NCI-H146 treated with DMSO at 0.1 percent for 48 hours (cell line): ENCODE measurements at regions not wholly inside any gene's neighbourhood (a gene's known extent, or its start where the extent isn't known, plus 50 kb on each side); places are given as distances from the start of the nearest gene placed in this dataset.
A peak's percentile ranks its signal among the peaks of the same experiment; 100 is the strongest.
"Not testable (repeated sequence)": the region's sequence is repeated elsewhere in the genome, so short reads cannot be mapped to it uniquely, and the experiment has no call there.

Source experiments
- DNase-seq: peaks from one replicate; lab custom pipeline; 2025; ENCODE audit not compliant: unreplicated experiment; lab: John Stamatoyannopoulos, UW

DNA sequence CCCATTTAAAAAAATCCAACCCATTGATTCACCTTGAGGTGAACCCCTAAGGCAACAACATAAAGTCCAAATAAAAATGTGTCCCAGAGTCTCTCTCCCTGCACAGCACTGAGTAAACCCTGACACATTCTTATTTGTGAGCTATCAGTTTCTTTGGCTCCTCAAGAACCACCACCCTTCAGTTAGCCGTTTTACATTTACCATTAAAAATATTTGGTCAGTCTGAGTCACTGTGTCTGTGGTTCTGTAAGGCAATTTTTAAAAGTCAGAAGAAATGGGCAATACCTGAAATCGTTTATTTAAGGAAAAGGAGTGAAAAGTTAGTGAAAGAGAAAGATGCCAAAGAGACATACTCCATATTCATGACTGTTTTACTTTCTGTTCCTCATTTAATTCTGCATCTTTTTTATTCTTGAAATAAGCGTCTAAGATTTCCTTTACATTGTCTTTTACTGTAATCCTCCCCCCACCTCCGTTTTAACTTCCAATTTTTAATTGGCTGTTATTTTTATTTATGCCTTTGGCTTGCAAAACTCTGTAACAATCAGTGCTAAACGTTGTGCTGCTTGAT, 91.7 kb upstream of the IVNS1ABP start:
- DNase-seq: no peak

GRCh38 chr1:185406691-185407009, 89.6 kb upstream of the IVNS1ABP start:
- no peak for DNase-seq

- no peak for DNase-seq
These were observed 89.1 kb upstream of the IVNS1ABP start for GRCh38 chr1:185406006-185406690.

DNA sequence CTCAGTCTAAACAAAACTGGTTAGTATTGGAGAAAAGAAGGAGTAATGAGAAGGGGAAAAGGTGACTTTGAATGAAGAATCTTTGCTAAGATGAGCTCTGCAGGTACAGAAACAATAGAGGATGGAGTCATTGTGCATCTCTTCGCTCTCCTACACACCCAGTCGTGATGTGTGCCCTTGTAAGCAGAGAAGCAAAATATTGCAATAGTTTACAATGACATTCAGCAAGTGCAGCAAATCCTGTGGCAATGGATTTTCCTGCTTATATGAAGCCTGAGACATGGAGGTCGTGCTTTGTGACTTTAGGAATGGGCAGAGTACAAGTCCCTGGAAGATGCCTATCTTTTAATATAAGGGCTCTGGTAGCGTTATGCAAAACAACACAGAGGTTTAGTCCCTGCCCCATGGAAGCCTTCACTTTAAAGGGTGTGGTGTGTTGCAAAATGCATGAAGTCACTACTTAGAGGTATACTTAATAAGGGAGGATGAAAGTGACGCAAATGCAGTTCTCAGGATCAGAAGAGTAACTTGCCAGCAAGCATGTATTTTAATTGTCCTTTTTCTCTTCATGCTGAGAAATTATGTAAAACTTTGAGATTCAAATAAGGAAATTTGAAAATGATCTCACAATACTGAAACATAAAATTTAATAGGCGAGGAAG, 88.0 kb upstream of the IVNS1ABP start:
- no peak for DNase-seq

DNA sequence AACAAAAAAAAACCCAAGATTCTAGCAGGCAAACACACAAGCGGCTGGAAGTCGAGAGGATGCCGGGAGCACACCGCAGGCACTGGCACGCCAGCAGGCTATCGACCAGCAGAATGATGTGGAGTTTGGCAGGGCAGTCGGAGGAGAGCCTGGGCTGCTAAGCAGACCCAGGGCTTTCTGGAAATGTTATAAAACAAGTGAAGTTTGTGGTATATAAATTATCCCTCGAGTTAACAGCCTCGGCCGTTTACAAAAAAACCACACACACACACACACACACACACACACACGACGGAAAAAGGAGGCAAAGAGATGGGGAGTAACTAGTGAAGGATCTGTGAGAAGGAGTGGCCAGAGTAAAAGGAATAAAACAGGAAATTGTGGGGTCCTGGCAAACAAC, 87.2 kb upstream of the IVNS1ABP start:
- DNase-seq: no peak

DNA sequence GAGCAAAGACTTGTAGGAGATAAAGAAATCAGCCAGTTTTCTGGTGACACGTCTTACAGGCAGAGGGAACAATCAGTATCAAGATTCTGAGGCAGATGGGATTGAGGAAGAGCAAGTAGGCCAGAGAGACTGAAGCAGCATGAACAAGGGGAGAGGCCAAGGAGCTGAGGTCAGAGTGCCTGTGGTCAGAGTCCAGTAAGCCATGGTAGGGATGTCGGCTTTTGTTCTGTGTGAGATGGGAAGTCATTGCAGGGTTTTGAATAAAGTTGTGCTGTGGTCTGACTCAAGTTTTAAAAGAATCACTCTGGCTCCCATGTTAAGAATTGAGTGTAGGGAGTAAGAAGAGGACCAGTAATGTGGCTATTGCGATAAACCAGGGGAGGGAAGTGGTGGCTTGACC, 85.9 kb upstream of the IVNS1ABP start:
- no peak for DNase-seq

DNA sequence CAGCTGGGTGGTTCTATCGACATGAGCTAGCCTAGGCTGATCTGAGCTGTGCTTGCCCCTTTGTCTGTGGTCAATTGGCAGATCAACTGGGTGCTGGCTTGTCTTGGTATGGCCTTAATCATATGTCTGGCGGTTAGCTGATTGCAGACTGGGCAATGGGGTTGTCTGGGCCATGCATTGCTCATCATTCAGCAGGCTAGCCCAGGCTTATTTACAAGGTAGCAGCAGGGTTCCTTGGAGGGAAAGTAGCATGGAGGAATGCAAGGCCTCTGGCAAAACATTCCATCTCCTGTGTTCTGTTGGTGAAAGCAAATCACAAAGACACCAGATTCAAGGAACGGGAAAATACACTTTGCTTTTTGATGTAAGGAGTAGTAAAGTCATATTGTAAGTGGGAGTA, 84.0 kb upstream of the IVNS1ABP start:
- no peak for DNase-seq

DNA sequence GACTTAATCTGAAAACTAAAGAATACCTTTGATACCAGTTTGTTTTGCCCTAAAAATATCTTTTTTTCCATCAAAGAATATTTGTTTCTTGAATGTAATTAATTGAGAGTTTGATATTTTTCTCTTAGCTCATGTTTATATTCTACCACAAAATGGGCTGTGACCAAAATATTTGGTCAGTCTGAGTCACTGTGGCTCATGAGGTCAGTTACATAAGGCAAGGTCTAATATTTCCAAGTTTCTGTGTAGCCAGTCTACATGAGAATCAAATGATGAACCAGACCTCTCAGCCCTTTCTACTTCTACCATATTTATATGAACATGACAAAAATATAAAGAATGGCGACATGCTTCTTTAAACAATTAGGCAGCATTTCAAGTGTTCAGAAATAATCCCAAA, 83.0 kb upstream of the IVNS1ABP start:
- DNase-seq: no peak

DNA sequence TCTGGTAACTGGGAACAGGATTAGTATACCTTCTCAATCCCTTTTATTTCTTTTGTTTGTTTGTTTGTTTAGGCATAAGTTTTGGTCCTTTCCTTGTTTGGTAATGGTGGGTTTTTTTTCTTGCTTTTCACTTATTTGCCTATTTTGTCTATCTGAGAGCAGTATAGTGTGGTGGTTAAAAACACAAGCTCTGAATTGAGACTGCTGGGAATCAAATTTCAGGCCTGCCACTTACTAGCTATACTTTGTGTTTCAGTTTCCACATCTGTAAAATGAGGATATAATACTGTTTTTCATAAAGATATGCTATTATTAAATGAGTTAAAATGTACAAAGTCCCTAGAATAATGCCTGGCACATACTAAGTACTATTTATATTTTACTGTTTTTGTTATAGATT, 81.6 kb upstream of the IVNS1ABP start:
- no peak for DNase-seq

DNA sequence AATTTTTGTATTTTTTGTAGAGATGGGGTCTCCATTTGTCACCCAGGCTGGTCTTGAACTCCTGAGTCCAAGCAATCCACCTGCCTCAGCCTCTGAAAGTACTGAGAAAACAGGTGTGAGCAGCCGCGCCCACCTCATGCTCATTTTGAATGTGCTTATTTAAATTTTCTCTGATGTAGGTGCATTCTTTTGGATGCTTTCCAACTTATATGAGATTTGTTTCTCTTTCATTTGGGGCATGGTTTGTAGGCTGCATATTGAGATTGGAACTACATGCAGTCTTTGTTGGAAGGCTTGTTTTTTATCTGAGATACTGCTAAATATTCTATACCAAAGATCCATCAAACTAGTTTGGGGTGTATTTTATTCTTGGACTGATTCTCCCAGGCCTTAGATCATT, 81.0 kb upstream of the IVNS1ABP start:
- no peak for DNase-seq

GRCh38 chr1:185397183-185397582, 80.1 kb upstream of the IVNS1ABP start:
- DNase-seq: no peak

- no peak for DNase-seq
These were observed 79.1 kb upstream of the IVNS1ABP start for GRCh38 chr1:185396126-185396525.

DNA sequence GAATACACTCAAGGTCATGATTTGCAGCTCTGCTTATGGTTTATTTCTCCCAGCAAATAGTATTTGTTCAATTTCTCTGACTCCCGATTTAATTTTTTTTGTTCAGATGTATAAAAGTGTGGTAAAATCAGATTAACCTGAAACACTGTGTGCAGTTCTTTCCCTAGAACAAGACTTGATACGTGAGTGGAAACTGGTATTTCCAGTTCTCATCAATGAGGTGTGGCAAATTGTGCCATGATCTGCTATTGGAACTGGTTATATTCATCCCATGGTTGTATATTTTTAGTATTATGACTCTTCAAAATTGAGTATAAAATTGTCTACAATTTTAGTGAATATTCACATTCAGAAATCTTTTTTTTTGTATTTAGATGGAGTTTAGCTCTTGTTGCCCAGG, 76.8 kb upstream of the IVNS1ABP start:
- no peak for DNase-seq

DNA sequence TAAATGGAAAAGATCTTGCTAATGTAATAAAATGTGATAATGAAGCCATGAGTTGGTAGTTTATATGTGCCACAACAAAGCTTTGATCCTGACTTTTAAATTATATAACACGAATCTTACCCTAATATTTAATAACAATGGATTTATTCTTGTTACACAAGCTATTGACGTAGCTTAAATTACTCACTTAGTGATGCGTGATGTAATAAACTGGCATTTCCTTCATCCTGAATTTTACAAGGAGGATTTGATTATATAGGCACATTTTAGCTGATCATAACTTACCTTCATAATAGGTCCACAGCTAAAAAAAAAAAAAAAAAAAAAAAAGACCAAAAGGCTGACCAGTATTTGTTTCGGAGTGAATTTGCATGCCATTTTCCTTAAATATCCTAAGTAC, 76.2 kb upstream of the IVNS1ABP start:
- DNase-seq: no peak

DNA sequence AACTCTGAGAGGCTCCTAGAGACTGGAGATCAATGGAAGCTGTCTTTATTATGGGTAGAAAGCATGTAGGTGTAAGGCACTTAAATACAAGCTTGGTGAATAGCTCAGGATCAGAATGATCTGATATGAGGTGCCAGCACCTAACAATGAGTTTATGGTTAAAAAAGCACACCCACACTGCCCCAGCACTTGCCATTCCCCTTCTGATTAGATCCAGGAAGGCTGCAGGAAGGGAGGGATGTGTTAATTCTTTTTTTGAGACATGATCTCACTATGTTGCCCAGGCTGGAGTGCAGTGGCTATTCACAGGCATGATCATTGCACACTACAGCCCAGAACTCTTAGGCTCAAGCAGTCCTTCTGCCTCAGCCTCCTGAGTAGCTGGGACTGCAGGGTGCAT, 71.8 kb upstream of the IVNS1ABP start:
- no peak for DNase-seq

DNA sequence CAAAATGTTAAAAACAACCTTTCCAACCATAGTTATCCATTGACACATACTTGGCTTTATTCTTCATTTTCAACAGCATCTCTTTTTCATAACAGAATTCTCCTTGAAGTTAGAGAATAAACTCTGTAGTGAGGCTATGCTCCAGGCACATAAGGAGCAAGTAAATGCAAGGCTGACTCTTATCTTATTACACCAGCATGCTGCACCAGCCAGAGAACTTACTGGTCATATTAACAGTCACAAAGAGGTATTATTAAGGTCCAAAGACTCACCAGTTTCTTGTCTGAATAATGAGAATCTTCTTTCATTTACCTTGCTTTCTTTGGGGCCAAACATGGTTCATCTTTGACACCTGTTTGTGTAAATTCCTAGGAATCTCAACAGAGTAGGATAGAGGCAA, 71.3 kb upstream of the IVNS1ABP start:
- no peak for DNase-seq

DNA sequence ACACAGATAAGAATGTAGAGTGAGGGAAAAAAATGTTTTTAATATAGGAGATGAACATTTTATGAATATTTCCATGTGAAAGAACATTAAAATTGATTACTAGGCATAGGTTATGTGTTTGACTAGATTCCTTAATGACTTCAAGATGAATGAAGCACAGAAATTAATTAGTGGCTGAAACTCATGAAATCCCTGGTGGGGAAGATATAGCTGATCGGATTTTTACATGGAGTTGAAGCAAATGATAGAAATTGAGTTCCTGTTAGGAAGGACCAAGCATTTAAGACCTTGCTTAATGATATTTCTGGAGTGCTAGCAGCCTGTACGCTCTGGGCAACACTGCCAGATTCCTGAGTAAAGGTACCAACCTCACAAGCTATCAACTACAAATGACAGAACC, 68.9 kb upstream of the IVNS1ABP start:
- DNase-seq: no peak

- DNase-seq: not testable (repeated sequence)
These were observed 66.8 kb upstream of the IVNS1ABP start for GRCh38 chr1:185383805-185384204.

- no peak for DNase-seq
These were observed 60.8 kb upstream of the IVNS1ABP start for GRCh38 chr1:185377831-185378230.

- DNase-seq: no peak
These were observed 60.0 kb upstream of the IVNS1ABP start for GRCh38 chr1:185376840-185377635.

- peak; percentile 21 for DNase-seq
These were observed 59.2 kb upstream of the IVNS1ABP start for GRCh38 chr1:185376288-185376687.

- DNase-seq: no peak
These were observed 58.5 kb upstream of the IVNS1ABP start for GRCh38 chr1:185375583-185375982.
